Colonic mucosa (tissue), 4 donors: ENCODE measurements at regions not wholly inside any gene's neighbourhood (a gene's known extent, or its start where the extent isn't known, plus 50 kb on each side); places are given as distances from the start of the nearest gene placed in this dataset.
"Not testable (repeated sequence)": the region's sequence is repeated elsewhere in the genome, so short reads cannot be mapped to it uniquely, and the experiment has no call there.

ENCODE experiments used
- DNase-seq: peaks from one replicate; pipeline ENCODE4 v3.0.0-alpha.2; 2020
- H3K27ac ChIP-seq: fragments of 200-600 bp; one replicate; pipeline ENCODE4 v1.8.0; 2021
- H3K27me3 ChIP-seq: fragments of 200-600 bp; one replicate; pipeline ENCODE4 v1.8.0; 2021
- H3K36me3 ChIP-seq: fragments of 200-600 bp; one replicate; pipeline ENCODE4 v1.8.0; 2021
- H3K4me1 ChIP-seq: fragments of 200-600 bp; one replicate; pipeline ENCODE4 v1.8.0; 2021; ENCODE audit warnings: mild to moderate bottlenecking
- H3K4me3 ChIP-seq: fragments of 200-600 bp; one replicate; pipeline ENCODE4 v1.8.0; 2021
- H3K9ac ChIP-seq, 2 donors: one replicate each; pipeline ENCODE4 v1.7.0; 2013; ENCODE audit warnings: control low read depth in 2 of 2, low read depth in 2 of 2, low read length in 2 of 2
- H3K9me3 ChIP-seq: fragments of 200-600 bp; one replicate; pipeline ENCODE4 v1.8.0; 2021
- CTCF ChIP-seq: fragments of 200-600 bp; IDR thresholded peaks from one replicate; pipeline ENCODE4 v1.8.0; 2022; ENCODE audit warnings: antibody characterized with exemption, mild to moderate bottlenecking
- intact Hi-C: fragments of 100-400 bp; cut with DNase I; formaldehyde crosslinking; loops from one replicate; pipeline ENCODE4 v1.14.1; 2022
- donor health status: healthy.
- donor health status: DM: no; HTN: no; CAD: no.
- donor health status: DM: no; HTN: no; CAD: no.

- DNase-seq = no peak
- H3K36me3 ChIP-seq = no peaks in the 10 kb centered on the region
- intact Hi-C loops = no loop called here
- H3K4me3 ChIP-seq = no peak overlapping the region
- H3K9ac ChIP-seq = no peak overlapping the region
- TF ChIP-seq CTCF = no peak
- H3K27me3 ChIP-seq = no peaks in the 10 kb centered on the region
- no peak overlapping the region for H3K27ac ChIP-seq
- no peaks in the 10 kb centered on the region for H3K9me3 ChIP-seq
- H3K4me1 ChIP-seq = no peaks in the 10 kb centered on the region
Observed at GRCh38 chr9:11702548-11702947, 990.6 kb upstream of the TYRP1 start.

- not testable (repeated sequence) for H3K36me3 ChIP-seq
Observed at GRCh38 chr9:11704198-11704597, 989.0 kb upstream of the TYRP1 start.

GRCh38 chr9:11708899-11709298, 984.3 kb upstream of the TYRP1 start:
- Histone ChIP-seq H3K27me3 (no peaks in the 10 kb centered on the region), H3K36me3 (no peaks in the 10 kb centered on the region), H3K27ac (no peak overlapping the region), H3K9ac (no peak overlapping the region), H3K4me1 (no peaks in the 10 kb centered on the region), H3K4me3 (no peak overlapping the region), H3K9me3 (no peaks in the 10 kb centered on the region)
- intact Hi-C loops = no loop called here
- no peak for TF ChIP-seq CTCF
- DNase-seq = no peak

More at GRCh38 chr9:11704198-11704597, 989.0 kb upstream of the TYRP1 start:
- H3K4me3 ChIP-seq, H3K4me1 ChIP-seq, intact Hi-C loops, DNase-seq, H3K9ac ChIP-seq, H3K27me3 ChIP-seq, H3K9me3 ChIP-seq, H3K27ac ChIP-seq: not testable (repeated sequence)

GRCh38 chr9:11709567-11709966, 983.6 kb upstream of the TYRP1 start:
- H3K27me3 ChIP-seq = no peaks in the 10 kb centered on the region
- intact Hi-C loops = no loop called here
- DNase-seq = no peak

GRCh38 chr9:11713077-11713476, 980.1 kb upstream of the TYRP1 start:
- no peaks in the 10 kb centered on the region for H3K36me3 ChIP-seq
- H3K27me3 ChIP-seq = no peaks in the 10 kb centered on the region
- TF ChIP-seq CTCF = no peak
- no peaks in the 10 kb centered on the region for H3K4me1 ChIP-seq
- no peak overlapping the region for H3K9ac ChIP-seq
- DNase-seq = no peak
- no peak overlapping the region for H3K4me3 ChIP-seq
- H3K9me3 ChIP-seq = no peaks in the 10 kb centered on the region
- intact Hi-C loops = no loop called here
- no peak overlapping the region for H3K27ac ChIP-seq

More at GRCh38 chr9:11709567-11709966, 983.6 kb upstream of the TYRP1 start:
- Histone ChIP-seq H3K36me3 (no peaks in the 10 kb centered on the region), H3K9ac (no peak overlapping the region), H3K4me3 (no peak overlapping the region), H3K4me1 (no peaks in the 10 kb centered on the region), H3K9me3 (no peaks in the 10 kb centered on the region), H3K27ac (no peak overlapping the region)
- no peak for TF ChIP-seq CTCF

- TF ChIP-seq CTCF = no peak
- intact Hi-C loops = no loop called here
- Histone ChIP-seq H3K4me3 (no peak overlapping the region), H3K9ac (no peak overlapping the region), H3K9me3 (no peaks in the 10 kb centered on the region), H3K4me1 (no peaks in the 10 kb centered on the region), H3K27ac (no peak overlapping the region), H3K36me3 (no peaks in the 10 kb centered on the region), H3K27me3 (no peaks in the 10 kb centered on the region)
- no peak for DNase-seq
Observed at GRCh38 chr9:11722957-11723356, 970.2 kb upstream of the TYRP1 start.
